ENCODE measurements at regions not wholly inside any gene's neighbourhood (a gene's known extent, or its start where the extent isn't known, plus 50 kb on each side); places are given as distances from the start of the nearest gene placed in this dataset.
A peak's percentile ranks its signal among the peaks of the same experiment; 100 is the strongest.
"Not testable (repeated sequence)": the region's sequence is repeated elsewhere in the genome, so short reads cannot be mapped to it uniquely, and the experiment has no call there.

DNA sequence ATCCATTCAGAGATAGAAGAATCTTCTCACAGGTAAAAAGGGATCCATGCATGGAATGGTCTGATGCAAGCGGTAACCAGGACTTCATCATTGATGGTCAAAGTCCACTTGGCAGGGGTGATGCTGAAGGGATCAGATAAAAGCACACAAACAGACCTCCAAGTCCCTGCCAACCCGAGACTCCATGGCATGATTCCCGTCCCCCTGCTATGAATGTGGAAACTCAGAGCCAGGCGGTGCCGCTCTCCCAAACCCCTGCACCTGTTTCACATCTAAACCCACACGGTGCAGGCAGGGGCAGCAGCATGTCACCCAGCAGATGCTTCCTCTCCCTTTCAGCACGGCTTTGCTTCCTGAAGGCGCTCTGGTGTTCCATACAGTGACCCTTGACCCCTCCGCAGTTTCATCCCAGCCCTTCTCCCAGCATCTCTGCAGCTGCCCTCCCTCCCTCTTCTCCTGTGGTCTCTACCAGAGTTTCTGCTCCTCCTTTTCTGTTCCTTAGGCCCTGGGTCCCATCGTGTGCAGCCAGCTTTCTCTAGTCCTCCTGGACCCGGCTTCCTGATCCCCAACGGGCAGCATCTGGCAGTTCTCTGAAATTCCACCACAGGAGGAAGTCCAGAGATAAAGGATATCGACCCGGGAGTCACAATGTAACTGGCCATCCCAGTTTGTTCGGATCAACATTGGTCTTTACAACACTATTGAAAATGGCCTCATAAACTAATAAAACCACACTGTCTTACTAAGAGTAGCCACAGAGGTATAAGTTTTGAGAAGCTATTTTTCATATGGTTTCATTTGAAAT, 235.0 kb downstream of the TTLL2 start:
- DNase-seq (ENCODE audit: low read depth): peak; percentile 14

DNA sequence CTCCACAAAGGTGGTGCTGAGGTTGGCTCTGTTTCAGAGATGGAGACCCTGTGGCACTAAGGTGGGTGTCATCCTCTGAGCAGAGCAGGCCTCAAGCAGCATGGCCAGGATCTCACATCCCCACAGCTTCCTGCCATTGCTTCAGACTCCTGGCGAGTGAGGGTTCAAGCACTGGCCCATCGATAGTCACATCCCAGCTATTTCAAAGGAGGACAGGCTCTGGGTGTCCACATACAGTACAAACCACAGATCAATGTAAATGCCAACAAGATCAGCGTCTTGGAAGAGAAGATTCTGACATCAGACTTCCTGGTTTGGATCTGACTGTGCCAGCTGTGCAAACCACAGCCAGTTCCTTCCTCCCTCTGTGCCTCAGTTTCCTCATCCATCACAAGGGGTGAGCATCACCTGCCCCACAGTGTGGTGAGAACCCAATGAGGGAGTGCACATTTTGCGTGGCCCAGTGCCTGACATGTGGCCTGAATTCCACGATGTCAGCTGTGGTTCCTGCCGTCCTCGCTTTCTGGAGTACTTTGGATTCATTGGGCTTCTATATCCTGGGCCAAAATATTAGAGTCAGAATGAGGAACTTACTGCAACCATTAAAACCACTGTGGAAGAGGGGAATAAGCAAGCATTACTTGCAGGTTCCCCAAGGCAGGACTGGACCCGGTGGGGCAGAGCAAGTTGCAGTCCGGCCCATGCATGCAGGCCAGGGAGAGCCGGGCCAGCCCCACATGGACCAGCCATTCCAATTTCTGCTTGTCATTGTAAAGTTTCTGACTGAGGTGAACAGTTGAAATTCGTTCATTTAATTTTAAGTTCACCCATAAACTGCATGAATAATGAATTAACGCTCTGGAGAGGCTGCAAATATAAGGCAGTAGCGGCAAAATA, 236.0 kb downstream of the TTLL2 start:
- no peak for DNase-seq (ENCODE audit: low read depth)

DNA sequence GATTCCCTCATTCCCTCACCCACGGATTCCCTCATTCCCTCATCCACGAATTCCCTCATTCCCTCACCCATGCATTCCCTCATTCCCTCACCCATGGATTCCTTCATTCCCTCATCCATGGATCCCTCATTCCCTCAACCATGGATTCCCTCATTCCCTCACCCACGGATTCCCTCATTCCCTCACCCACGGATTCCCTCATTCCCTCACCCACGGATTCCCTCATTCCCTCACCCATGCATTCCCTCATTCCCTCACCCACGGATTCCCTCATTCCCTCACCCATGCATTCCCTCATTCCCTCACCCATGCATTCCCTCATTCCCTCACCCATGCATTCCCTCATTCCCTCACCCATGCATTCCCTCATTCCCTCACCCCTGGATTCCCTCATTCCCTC, 238.0 kb downstream of the TTLL2 start:
- DNase-seq (ENCODE audit: low read depth): not testable (repeated sequence)

DNA sequence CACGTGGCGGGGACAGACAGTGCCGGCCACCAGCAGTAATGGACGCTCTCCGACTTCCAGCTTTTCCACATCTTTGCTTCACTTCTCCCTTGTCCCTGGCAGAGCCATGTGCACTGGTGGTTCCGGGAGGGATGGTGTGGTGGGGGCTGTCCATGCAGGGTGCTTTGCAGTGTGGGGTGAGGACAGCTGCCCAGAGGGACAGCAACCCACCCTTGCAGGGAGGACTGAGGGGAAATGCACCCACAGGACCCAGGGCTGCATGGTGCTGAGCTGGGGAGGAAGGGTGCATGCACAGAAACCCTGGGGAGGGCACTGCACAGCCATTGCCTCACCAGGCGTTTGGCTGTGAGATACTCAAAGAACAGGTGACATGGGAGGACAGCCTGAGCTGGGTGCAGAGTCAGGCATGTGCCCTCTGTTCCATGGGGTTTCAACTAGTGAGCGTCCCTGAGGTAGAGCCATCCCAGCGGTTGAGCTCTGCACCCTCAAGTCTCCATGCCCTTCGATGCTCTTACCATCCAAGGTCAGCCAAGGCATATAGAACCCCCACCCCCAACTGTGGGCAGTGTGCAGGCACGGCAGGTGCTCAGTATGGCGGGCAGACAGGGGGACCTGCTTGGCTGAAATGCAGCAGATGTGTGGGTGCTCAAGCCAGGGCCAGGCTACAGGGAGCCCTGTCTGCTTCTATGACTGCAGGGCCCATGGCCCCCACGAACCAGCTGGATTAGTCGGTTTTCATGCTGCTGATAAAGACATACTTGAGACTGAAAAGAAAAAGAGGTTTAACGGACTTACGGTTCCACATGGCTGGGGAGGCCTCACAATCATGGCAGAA, 239.7 kb downstream of the TTLL2 start:
- DNase-seq (ENCODE audit: low read depth): no peak

GRCh38 chr6:167565388-167565787, 240.5 kb downstream of the TTLL2 start:
- no peak for DNase-seq (ENCODE audit: low read depth)

- no peak for DNase-seq (ENCODE audit: low read depth)
Observed at GRCh38 chr6:167565884-167566599, 241.2 kb downstream of the TTLL2 start.

DNA sequence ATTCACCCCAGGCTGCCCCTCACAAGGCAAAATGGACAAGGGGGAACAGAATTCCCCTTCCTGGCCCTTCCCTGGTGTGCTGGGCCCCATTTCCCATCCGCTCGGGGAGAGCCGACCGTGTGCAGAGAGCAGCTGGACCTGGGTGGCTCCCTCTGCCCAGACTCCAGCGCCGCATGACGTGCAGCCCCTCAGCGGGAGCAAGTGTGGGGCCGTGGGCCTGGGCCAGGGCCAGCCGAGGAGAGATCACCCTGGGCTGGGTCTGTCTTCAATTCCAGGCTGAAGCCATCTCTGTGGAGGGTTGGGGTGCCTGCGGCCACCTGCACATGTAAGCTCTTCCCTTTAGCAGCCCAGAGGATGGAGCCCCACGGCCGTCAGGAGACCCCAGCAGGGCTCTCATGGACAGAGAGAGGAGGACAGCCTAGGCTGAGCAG, 241.8 kb downstream of the TTLL2 start:
- DNase-seq (ENCODE audit: low read depth): no peak

DNA sequence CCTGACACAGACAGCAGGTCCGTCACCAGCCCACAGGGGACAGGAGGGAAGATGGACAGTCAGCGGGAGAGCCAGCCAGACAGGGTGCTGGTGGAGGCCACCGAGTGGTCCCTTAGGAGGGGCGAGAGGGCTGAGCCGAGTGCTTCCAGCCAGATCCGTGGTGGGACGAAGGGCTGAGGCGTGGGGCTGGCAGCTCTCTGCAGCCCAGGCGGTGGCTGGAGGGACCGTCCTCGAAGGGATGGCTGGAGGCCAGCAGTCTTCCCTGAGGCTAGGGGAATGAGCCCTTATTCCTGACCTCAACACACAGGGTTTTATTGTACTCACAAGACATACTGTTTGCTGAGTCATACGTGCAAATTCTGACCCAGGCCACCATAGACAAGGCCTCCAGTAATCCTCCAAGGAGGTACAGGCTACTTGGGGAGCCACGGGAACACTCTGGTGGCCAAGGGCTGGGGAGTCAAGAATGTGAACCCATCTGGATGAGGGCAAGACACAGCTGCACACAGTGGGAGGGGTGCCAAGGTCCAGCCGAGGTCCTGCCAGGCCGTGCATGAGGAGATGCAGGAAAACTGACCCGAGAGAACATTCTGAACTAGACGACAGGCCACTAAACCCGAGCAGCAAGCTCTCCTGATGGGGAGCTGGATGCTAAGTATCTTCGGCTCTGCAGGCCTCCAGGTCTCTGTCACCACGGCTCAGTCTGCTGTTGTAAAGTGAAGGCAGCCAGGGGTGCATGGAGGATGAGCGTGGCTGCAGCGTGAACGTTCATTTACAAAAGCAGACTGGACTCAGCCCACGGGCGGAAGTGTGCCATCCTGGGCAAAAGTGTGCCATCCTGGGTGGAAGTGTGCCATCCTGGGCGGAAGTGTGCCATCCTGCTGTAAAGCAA, 242.5 kb downstream of the TTLL2 start:
- DNase-seq (ENCODE audit: low read depth): no peak

- DNase-seq (ENCODE audit: low read depth): no peak
Observed at GRCh38 chr6:167568407-167569024, 243.6 kb downstream of the TTLL2 start.

- DNase-seq (ENCODE audit: low read depth): no peak
Observed at GRCh38 chr6:167569041-167569805, 244.3 kb downstream of the TTLL2 start.

- DNase-seq (ENCODE audit: low read depth): no peak
Observed at GRCh38 chr6:167569879-167570278, 245.0 kb downstream of the TTLL2 start.

DNA sequence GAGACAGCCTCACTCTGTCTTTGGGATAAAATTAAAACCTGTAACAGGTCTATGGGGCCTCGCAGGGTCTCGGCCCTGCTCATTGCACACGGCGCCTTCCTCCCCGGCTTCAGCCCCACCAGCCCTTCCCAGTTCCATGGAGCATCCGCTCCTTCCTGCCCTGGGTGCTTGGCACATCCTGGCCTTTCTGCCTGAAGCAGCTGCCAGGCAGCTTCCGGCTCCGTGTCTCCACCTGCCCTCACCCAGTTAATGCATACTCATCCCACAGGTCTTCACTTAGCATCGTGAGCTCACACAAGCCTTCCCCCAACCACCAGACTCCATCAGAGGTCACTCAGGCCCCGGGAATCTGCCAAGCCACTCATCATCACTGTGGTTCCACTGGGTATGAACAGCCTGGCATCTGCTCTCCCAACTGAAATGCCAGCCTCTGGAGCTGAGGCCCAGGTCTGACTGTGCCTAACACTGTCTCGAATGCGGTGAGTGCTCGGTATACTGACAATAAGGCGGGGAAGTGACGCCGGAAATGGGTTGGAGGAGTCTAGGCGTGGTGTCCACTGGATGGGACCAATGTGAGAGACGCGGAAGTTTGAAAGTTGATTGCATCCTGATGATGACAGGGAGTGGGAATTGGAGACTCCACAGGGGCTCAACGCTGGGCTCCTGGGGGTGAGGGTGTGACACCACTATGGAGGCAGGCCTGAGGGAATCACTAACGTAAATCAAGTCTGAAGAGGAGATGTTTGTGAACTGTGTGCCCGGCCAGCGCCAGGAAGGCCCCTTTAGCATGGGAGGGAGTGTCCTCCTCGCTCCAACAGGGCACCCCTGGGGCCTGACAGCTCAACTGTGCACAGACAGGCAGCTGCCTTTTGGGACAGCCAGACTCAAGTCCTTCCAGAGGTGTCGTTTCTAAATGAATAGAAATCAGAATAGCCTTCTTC, 245.8 kb downstream of the TTLL2 start:
- DNase-seq (ENCODE audit: low read depth): no peak

DNA sequence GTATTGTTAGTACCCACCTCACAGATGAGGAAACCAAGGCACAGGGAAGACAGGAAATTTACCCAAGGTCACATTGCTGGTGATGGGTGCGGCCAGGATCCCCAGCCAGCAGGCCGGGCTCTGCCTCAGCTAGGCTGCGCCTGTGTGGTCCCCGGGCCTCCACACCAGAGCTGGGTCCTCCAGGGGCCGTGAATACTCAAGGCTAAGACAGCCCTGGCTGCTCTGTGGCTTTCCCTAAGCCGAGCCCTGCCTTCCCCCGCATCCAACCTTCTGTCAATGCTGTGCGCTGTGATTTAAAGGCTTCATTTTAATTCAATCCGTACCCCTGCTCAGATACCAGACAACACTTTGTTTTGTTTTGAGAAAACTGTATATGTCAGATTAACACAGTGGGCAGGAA, 246.7 kb downstream of the TTLL2 start:
- DNase-seq (ENCODE audit: low read depth): no peak

DNA sequence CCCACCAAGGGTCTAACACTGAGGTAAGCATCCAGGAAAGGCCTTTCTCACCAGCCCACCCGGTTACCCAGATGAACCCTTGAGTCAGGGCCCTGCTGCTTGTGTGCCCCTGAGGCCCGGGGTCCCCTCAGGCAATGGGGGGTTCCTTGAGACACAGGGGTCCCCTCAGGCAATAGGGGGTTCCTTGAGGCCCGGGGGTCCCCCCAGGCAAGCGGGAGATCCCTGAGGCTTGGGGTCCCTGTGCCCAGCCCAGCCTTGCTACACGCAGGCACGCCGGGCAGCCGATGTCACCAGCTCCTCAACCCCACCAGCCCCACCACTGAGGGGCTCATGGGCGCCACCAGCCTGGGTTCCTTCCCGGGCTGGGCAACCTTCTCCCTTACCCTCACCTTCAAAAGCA, 247.2 kb downstream of the TTLL2 start:
- no peak for DNase-seq (ENCODE audit: low read depth)

DNA sequence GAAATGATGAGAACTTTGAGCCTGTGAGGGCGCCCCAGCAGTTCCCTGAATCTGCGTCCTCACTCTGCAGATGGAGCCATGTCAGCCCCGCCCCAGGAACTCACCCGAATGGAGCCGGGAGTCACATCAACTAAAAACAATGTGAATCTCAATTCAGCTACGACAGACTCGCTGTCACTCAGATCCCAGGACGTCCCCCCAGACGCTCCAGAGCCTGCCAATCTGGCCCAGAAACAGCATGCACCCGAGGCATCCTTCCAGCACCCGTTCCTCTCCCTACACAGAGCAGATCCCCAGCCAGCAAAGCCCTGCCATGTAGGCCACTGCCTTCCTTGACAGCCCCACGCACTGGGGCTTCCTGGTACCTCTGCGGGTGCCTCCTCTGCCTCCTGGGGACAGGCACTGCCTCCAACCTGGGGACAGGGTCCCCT, 248.0 kb downstream of the TTLL2 start:
- no peak for DNase-seq (ENCODE audit: low read depth)

DNA sequence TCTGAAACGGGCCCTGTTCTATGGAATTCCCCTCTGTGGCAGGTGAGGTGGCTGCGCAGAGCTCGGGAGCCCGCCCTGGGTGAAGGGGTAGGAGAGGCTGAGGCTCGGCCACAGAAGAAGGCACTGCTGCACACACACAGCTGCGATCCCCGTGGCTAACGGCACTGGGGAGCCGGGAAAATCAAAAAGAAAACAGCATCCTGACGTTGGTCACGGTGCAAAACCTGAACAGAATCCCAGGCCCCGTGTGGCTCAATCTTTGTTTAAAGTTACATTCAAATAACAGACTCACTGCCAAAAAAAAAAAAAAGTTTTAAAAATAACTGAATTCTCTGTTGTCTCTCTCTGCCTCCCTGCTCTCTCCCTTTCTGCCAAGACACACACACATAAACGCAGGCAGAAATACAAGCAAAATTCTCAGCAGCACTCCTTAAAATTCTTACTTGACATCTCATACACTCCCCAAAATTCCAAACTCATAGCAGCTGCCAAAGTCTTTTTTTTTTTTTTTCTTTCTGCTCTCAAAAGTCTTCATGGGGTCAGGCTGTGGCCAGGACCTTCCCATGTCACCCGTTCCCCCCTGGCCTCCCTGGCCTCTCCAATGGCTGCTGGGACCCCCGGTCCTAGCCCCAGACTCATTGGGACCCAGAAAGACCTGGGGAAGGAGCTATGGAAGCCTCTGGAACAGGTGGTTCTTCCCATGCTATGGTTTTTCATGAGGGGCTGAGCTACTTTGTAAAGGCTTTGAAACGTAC, 248.8 kb downstream of the TTLL2 start:
- no peak for DNase-seq (ENCODE audit: low read depth)
